ENCODE measurements at regions not wholly inside any gene's neighbourhood (a gene's known extent, or its start where the extent isn't known, plus 50 kb on each side); places are given as distances from the start of the nearest gene placed in this dataset.

- TF ChIP-seq, protein P1, sequence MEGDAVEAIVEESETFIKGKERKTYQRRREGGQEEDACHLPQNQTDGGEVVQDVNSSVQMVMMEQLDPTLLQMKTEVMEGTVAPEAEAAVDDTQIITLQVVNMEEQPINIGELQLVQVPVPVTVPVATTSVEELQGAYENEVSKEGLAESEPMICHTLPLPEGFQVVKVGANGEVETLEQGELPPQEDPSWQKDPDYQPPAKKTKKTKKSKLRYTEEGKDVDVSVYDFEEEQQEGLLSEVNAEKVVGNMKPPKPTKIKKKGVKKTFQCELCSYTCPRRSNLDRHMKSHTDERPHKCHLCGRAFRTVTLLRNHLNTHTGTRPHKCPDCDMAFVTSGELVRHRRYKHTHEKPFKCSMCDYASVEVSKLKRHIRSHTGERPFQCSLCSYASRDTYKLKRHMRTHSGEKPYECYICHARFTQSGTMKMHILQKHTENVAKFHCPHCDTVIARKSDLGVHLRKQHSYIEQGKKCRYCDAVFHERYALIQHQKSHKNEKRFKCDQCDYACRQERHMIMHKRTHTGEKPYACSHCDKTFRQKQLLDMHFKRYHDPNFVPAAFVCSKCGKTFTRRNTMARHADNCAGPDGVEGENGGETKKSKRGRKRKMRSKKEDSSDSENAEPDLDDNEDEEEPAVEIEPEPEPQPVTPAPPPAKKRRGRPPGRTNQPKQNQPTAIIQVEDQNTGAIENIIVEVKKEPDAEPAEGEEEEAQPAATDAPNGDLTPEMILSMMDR (IDR thresholded peaks at IDR 0.05), result no peak
- TF ChIP-seq POLR2A (IDR thresholded peaks at IDR 0.05), result no peak
Observed at GRCh38 chr15:96733721-96734120, 403.2 kb downstream of the NR2F2 start.
